CD8-positive, alpha-beta memory T cell (primary cell): ENCODE measurements at regions not wholly inside any gene's neighbourhood (a gene's known extent, or its start where the extent isn't known, plus 50 kb on each side); places are given as distances from the start of the nearest gene placed in this dataset.

Experiments used
- CTCF ChIA-PET: fragments of 350-600 bp; sonication (Branson Sonifier 250); formaldehyde crosslinking; loops from one replicate; lab custom pipeline; 2021; ENCODE audit warnings: antibody characterized with exemption; lab: Charles Lee
- POLR2A ChIA-PET: fragments of 350-600 bp; sonication (Branson Sonifier 250); formaldehyde crosslinking; loops from one replicate; lab custom pipeline; 2021; ENCODE audit warnings: antibody characterized with exemption; lab: Charles Lee
- DNase-seq, 5 donors: peaks; one replicate each; pipeline versions ENCODE4 v3.0.0 to v3.0.0-alpha.2; 2020 to 2022; ENCODE audit warnings: mixed read lengths in 1 of 5
- H3K27ac ChIP-seq: one replicate; pipeline ENCODE4 v1.7.0; 2013; ENCODE audit warnings: low read depth, mild to moderate bottlenecking, low read length, moderate library complexity
- H3K27me3 ChIP-seq: 2 replicates; pipeline ENCODE4 v1.7.0; 2013; ENCODE audit warnings: low read length, mild to moderate bottlenecking; ENCODE audit not compliant: insufficient read depth, poor library complexity, severe bottlenecking
- H3K36me3 ChIP-seq: 2 replicates; pipeline ENCODE4 v1.7.0; 2013; ENCODE audit warnings: mild to moderate bottlenecking, low read length, moderate library complexity; ENCODE audit not compliant: insufficient read depth
- H3K4me1 ChIP-seq: 2 replicates; pipeline ENCODE4 v1.7.0; 2013; ENCODE audit warnings: mild to moderate bottlenecking, low read length, moderate library complexity; ENCODE audit not compliant: insufficient read depth
- H3K4me3 ChIP-seq: 2 replicates; pipeline ENCODE4 v1.7.0; 2013; ENCODE audit warnings: mild to moderate bottlenecking, low read length
- H3K9me3 ChIP-seq: 2 replicates; pipeline ENCODE4 v1.7.0; 2013; ENCODE audit warnings: mild to moderate bottlenecking, low read length
- H3K27ac Mint-ChIP-seq, 8 donors: one replicate each; pipeline ENCODE4 v1.8.0; 2020 to 2021; ENCODE audit warnings: mixed read lengths in 8 of 8, mild to moderate bottlenecking in 6 of 8, inconsistent platforms in 3 of 8, moderate library complexity in 3 of 8
- H3K27me3 Mint-ChIP-seq, 2 donors: one replicate each; pipeline ENCODE4 v1.8.0; 2020 to 2021; ENCODE audit warnings: mixed read lengths in 2 of 2, mild to moderate bottlenecking in 1 of 2, moderate library complexity in 1 of 2
- H3K36me3 Mint-ChIP-seq, 3 donors: one replicate each; pipeline ENCODE4 v1.8.0; 2020 to 2021; ENCODE audit warnings: mixed read lengths in 3 of 3, inconsistent platforms in 1 of 3, mild to moderate bottlenecking in 1 of 3
- H3K4me1 Mint-ChIP-seq, 3 donors: one replicate each; pipeline ENCODE4 v1.8.0; 2020 to 2021; ENCODE audit warnings: mixed read lengths in 3 of 3, inconsistent platforms in 1 of 3, mild to moderate bottlenecking in 1 of 3
- H3K4me3 Mint-ChIP-seq, 7 donors: one replicate each; pipeline ENCODE4 v1.8.0; 2020 to 2021; ENCODE audit warnings: mixed read lengths in 7 of 7, mild to moderate bottlenecking in 6 of 7, moderate library complexity in 4 of 7, inconsistent platforms in 2 of 7
- H3K9me3 Mint-ChIP-seq, 5 donors: one replicate each; pipeline ENCODE4 v1.8.0; 2020 to 2022; ENCODE audit warnings: mixed read lengths in 5 of 5, mild to moderate bottlenecking in 3 of 5, moderate library complexity in 2 of 5, inconsistent platforms in 1 of 5

GRCh38 chr1:57704811-57705210 lies 281.0 kb upstream of the DAB1 start:
- peaks cover 0 to 4% (median 2%) of the 10 kb centered on the region in 5 donors for H3K9me3 Mint-ChIP-seq
- no peaks in the 10 kb centered on the region for H3K27me3 ChIP-seq
- H3K36me3 ChIP-seq, result no peaks in the 10 kb centered on the region
- H3K4me1 ChIP-seq, result no peaks in the 10 kb centered on the region
- H3K27ac ChIP-seq, result no peak overlapping the region
- POLR2A ChIA-PET, result no interaction called here
- H3K27ac Mint-ChIP-seq, result no peak overlapping the region
- no peak overlapping the region for H3K4me3 ChIP-seq
- no peaks in the 10 kb centered on the region for H3K4me1 Mint-ChIP-seq
- DNase-seq, result no peak
- no peaks in the 10 kb centered on the region for H3K9me3 ChIP-seq
- H3K36me3 Mint-ChIP-seq, result peaks cover 0 to 2% (median 0%) of the 10 kb centered on the region in 3 donors
- peaks cover 0 to 2% of the 10 kb centered on the region in 2 donors for H3K27me3 Mint-ChIP-seq
- CTCF ChIA-PET, result no interaction called here
- H3K4me3 Mint-ChIP-seq, result no peak overlapping the region

GRCh38 chr1:57704231-57704630 lies 280.4 kb upstream of the DAB1 start:
- Histone ChIP-seq H3K36me3 (no peaks in the 10 kb centered on the region), H3K27ac (no peak overlapping the region), H3K4me3 (no peak overlapping the region), H3K9me3 (no peaks in the 10 kb centered on the region), H3K4me1 (no peaks in the 10 kb centered on the region), H3K27me3 (no peaks in the 10 kb centered on the region)
- Mint-ChIP-seq H3K9me3 (peaks cover 0 to 4% (median 2%) of the 10 kb centered on the region in 5 donors), H3K36me3 (peaks cover 0 to 2% (median 0%) of the 10 kb centered on the region in 3 donors), H3K4me3 (no peak overlapping the region), H3K4me1 (no peaks in the 10 kb centered on the region), H3K27ac (no peak overlapping the region), H3K27me3 (peaks cover 0 to 2% of the 10 kb centered on the region in 2 donors)
- CTCF ChIA-PET, result no interaction called here
- DNase-seq, result no peak
- POLR2A ChIA-PET, result no interaction called here

- ChIA-PET CTCF (no interaction called here), POLR2A (no interaction called here)
- Mint-ChIP-seq H3K27me3 (peaks cover 0 to 6% of the 10 kb centered on the region in 2 donors), H3K27ac (no peak overlapping the region), H3K4me3 (no peak overlapping the region), H3K36me3 (peaks cover 0 to 9% (median 0%) of the 10 kb centered on the region in 3 donors), H3K4me1 (no peaks in the 10 kb centered on the region), H3K9me3 (peaks cover 4 to 24% (median 8%) of the 10 kb centered on the region in 5 donors)
- H3K4me1 ChIP-seq, result no peaks in the 10 kb centered on the region
- H3K36me3 ChIP-seq, result no peaks in the 10 kb centered on the region
- H3K9me3 ChIP-seq, result no peaks in the 10 kb centered on the region
- DNase-seq, result no peak
- no peak overlapping the region for H3K27ac ChIP-seq
- H3K27me3 ChIP-seq, result no peaks in the 10 kb centered on the region
- H3K4me3 ChIP-seq, result no peak overlapping the region
These were observed 273.0 kb upstream of the DAB1 start for GRCh38 chr1:57696904-57697303.

- no peaks in the 10 kb centered on the region for H3K27me3 ChIP-seq
- no peaks in the 10 kb centered on the region for H3K36me3 ChIP-seq
- Mint-ChIP-seq H3K9me3 (peaks cover 4 to 21% (median 8%) of the 10 kb centered on the region in 5 donors), H3K4me1 (no peaks in the 10 kb centered on the region), H3K4me3 (no peak overlapping the region), H3K27me3 (peaks cover 0 to 6% of the 10 kb centered on the region in 2 donors), H3K36me3 (peaks cover 0 to 9% (median 0%) of the 10 kb centered on the region in 3 donors), H3K27ac (no peak overlapping the region)
- H3K27ac ChIP-seq, result no peak overlapping the region
- ChIA-PET POLR2A (no interaction called here), CTCF (no interaction called here)
- no peaks in the 10 kb centered on the region for H3K4me1 ChIP-seq
- DNase-seq, result no peak
- no peak overlapping the region for H3K4me3 ChIP-seq
- H3K9me3 ChIP-seq, result no peaks in the 10 kb centered on the region
These were observed 272.2 kb upstream of the DAB1 start for GRCh38 chr1:57696043-57696442.

- no peaks in the 10 kb centered on the region for H3K9me3 ChIP-seq
- H3K27ac ChIP-seq, result no peak overlapping the region
- H3K27me3 ChIP-seq, result no peaks in the 10 kb centered on the region
- no peak overlapping the region for H3K27ac Mint-ChIP-seq
- DNase-seq, result no peak
- no peaks in the 10 kb centered on the region for H3K4me1 ChIP-seq
- no peaks in the 10 kb centered on the region for H3K36me3 ChIP-seq
- ChIA-PET POLR2A (no interaction called here), CTCF (no interaction called here)
- H3K9me3 Mint-ChIP-seq, result peaks cover 21 to 42% (median 31%) of the 10 kb centered on the region in 5 donors
- no peak overlapping the region for H3K4me3 ChIP-seq
- peaks cover 0 to 1% of the 10 kb centered on the region in 2 donors for H3K27me3 Mint-ChIP-seq
- no peaks in the 10 kb centered on the region for H3K4me1 Mint-ChIP-seq
- H3K36me3 Mint-ChIP-seq, result peaks cover 0 to 15% (median 0%) of the 10 kb centered on the region in 3 donors
- H3K4me3 Mint-ChIP-seq, result no peak overlapping the region
These were observed 262.4 kb upstream of the DAB1 start for GRCh38 chr1:57686306-57686705.

GRCh38 chr1:57683037-57683942 lies 259.4 kb upstream of the DAB1 start:
- Histone ChIP-seq H3K36me3 (no peaks in the 10 kb centered on the region), H3K9me3 (no peaks in the 10 kb centered on the region), H3K27me3 (no peaks in the 10 kb centered on the region), H3K4me3 (no peak overlapping the region), H3K4me1 (no peaks in the 10 kb centered on the region), H3K27ac (no peak overlapping the region)
- Mint-ChIP-seq H3K36me3 (peaks cover 0 to 15% (median 0%) of the 10 kb centered on the region in 3 donors), H3K4me1 (no peaks in the 10 kb centered on the region), H3K4me3 (no peak overlapping the region), H3K27ac (no peak overlapping the region), H3K9me3 (peaks cover 14 to 31% (median 18%) of the 10 kb centered on the region in 5 donors), H3K27me3 (peaks cover 0 to 1% of the 10 kb centered on the region in 2 donors)
- CTCF ChIA-PET, result no interaction called here
- POLR2A ChIA-PET, result no interaction called here
- DNase-seq, result no peak

GRCh38 chr1:57678138-57678537 lies 254.3 kb upstream of the DAB1 start:
- H3K4me3 ChIP-seq, result no peak overlapping the region
- ChIA-PET POLR2A (no interaction called here), CTCF (no interaction called here)
- H3K27ac ChIP-seq, result no peak overlapping the region
- no peaks in the 10 kb centered on the region for H3K36me3 ChIP-seq
- Mint-ChIP-seq H3K4me1 (no peaks in the 10 kb centered on the region), H3K36me3 (peaks cover 0 to 5% (median 0%) of the 10 kb centered on the region in 3 donors), H3K4me3 (no peak overlapping the region), H3K9me3 (peaks cover 0 to 4% (median 0%) of the 10 kb centered on the region in 5 donors), H3K27me3 (no peaks in the 10 kb centered on the region), H3K27ac (no peak overlapping the region)
- H3K9me3 ChIP-seq, result no peaks in the 10 kb centered on the region
- no peak for DNase-seq
- no peaks in the 10 kb centered on the region for H3K4me1 ChIP-seq
- H3K27me3 ChIP-seq, result no peaks in the 10 kb centered on the region

- H3K4me1 ChIP-seq, result no peaks in the 10 kb centered on the region
- CTCF ChIA-PET, result no interaction called here
- Mint-ChIP-seq H3K4me3 (no peak overlapping the region), H3K4me1 (no peaks in the 10 kb centered on the region), H3K36me3 (no peaks in the 10 kb centered on the region), H3K9me3 (peaks cover 0 to 4% (median 0%) of the 10 kb centered on the region in 5 donors), H3K27me3 (no peaks in the 10 kb centered on the region), H3K27ac (no peak overlapping the region)
- POLR2A ChIA-PET, result no interaction called here
- no peak overlapping the region for H3K4me3 ChIP-seq
- no peak overlapping the region for H3K27ac ChIP-seq
- H3K27me3 ChIP-seq, result no peaks in the 10 kb centered on the region
- H3K9me3 ChIP-seq, result no peaks in the 10 kb centered on the region
- DNase-seq, result no peak
- no peaks in the 10 kb centered on the region for H3K36me3 ChIP-seq
These were observed 251.9 kb upstream of the DAB1 start for GRCh38 chr1:57675776-57676175.
